GM21390 (cell line): ENCODE measurements at regions not wholly inside any gene's neighbourhood (a gene's known extent, or its start where the extent isn't known, plus 50 kb on each side); places are given as distances from the start of the nearest gene placed in this dataset.

Experiments
- ATAC-seq: cut with Tn5 transposase; IDR thresholded peaks from one replicate; pipeline ENCODE4 v1.9.1; 2021; ENCODE audit not compliant: unreplicated experiment

- ATAC-seq: no peak
These were observed 243.4 kb upstream of the GADL1 start for GRCh38 chr3:31137718-31138465.

GRCh38 chr3:31140470-31140869, 246.0 kb upstream of the GADL1 start:
- no peak for ATAC-seq

- ATAC-seq: no peak
These were observed 247.7 kb upstream of the GADL1 start for GRCh38 chr3:31142139-31142538.

- no peak for ATAC-seq
These were observed 248.1 kb upstream of the GADL1 start for GRCh38 chr3:31142543-31142942.

GRCh38 chr3:31145062-31145461, 250.6 kb upstream of the GADL1 start:
- no peak for ATAC-seq

- no peak for ATAC-seq
These were observed 253.1 kb upstream of the GADL1 start for GRCh38 chr3:31147550-31147949.

- peak; percentile 74 for ATAC-seq
These were observed 262.7 kb upstream of the GADL1 start for GRCh38 chr3:31157047-31157694.

GRCh38 chr3:31157893-31158620, 263.6 kb upstream of the GADL1 start:
- ATAC-seq: no peak

GRCh38 chr3:31159331-31160039, 265.0 kb upstream of the GADL1 start:
- no peak for ATAC-seq

- no peak for ATAC-seq
These were observed 267.4 kb upstream of the GADL1 start for GRCh38 chr3:31161889-31162288.

GRCh38 chr3:31164381-31164780, 269.9 kb upstream of the GADL1 start:
- ATAC-seq: no peak

GRCh38 chr3:31165399-31165860, 271.0 kb upstream of the GADL1 start:
- no peak for ATAC-seq

- no peak for ATAC-seq
These were observed 271.9 kb upstream of the GADL1 start for GRCh38 chr3:31166249-31166885.

GRCh38 chr3:31167666-31168065, 273.2 kb upstream of the GADL1 start:
- ATAC-seq: no peak

- ATAC-seq: no peak
These were observed 276.6 kb upstream of the GADL1 start for GRCh38 chr3:31170932-31171670.

- no peak for ATAC-seq
These were observed 277.9 kb upstream of the GADL1 start for GRCh38 chr3:31172336-31172735.

GRCh38 chr3:31173118-31173718, 278.8 kb upstream of the GADL1 start:
- ATAC-seq: no peak

GRCh38 chr3:31174079-31174478, 279.6 kb upstream of the GADL1 start:
- no peak for ATAC-seq

- no peak for ATAC-seq
These were observed 281.6 kb upstream of the GADL1 start for GRCh38 chr3:31176045-31176444.

- ATAC-seq: no peak
These were observed 284.0 kb upstream of the GADL1 start for GRCh38 chr3:31178467-31178866.
